SK-N-SH treated with all-trans-retinoic acid at 6 μM for 48 hours (cell line): ENCODE measurements at regions not wholly inside any gene's neighbourhood (a gene's known extent, or its start where the extent isn't known, plus 50 kb on each side); places are given as distances from the start of the nearest gene placed in this dataset.

Experiments used
- ATAC-seq: fragments of 200-7000 bp; cut with Tn5 transposase; 3 replicates; pipeline ENCODE4 v1.9.1; 2020; ENCODE audit warnings: mild to moderate bottlenecking, moderate library complexity
- ARNTL ChIP-seq: fragments of 450-650 bp; formaldehyde crosslinking; IDR thresholded peaks from 2 replicates; pipeline ENCODE4 v1.5.0; 2020; ENCODE audit warnings: low read depth, mild to moderate bottlenecking, moderate library complexity, borderline replicate concordance
- CREB5 ChIP-seq: fragments of 250-450 bp; sonication (Bioruptor Pico); IDR thresholded peaks from 2 replicates; pipeline ENCODE4 v1.5.1; 2020; ENCODE audit warnings: low read depth, mild to moderate bottlenecking, moderate library complexity
- CSDC2 ChIP-seq: fragments of 250-450 bp; sonication (Bioruptor Pico); IDR thresholded peaks from 2 replicates; pipeline ENCODE4 v1.5.0; 2020; ENCODE audit warnings: mild to moderate bottlenecking, moderate library complexity
- ESRRG ChIP-seq: fragments of 250-450 bp; sonication (Bioruptor Pico); IDR thresholded peaks from 2 replicates; pipeline ENCODE4 v1.6.1; 2021; ENCODE audit warnings: mild to moderate bottlenecking
- ISL1 ChIP-seq: fragments of 250-450 bp; sonication (Bioruptor Pico); IDR thresholded peaks from 2 replicates; pipeline ENCODE4 v2.1.2; 2022; ENCODE audit warnings: mild to moderate bottlenecking, moderate library complexity
- OSR1 ChIP-seq: fragments of 250-450 bp; sonication (Bioruptor Pico); IDR thresholded peaks from 2 replicates; pipeline ENCODE4 v1.8.0; 2022; ENCODE audit warnings: moderate library complexity, mild to moderate bottlenecking, inconsistent platforms
- PPARA ChIP-seq: fragments of 250-450 bp; sonication (Bioruptor Pico); IDR thresholded peaks from 2 replicates; pipeline ENCODE4 v1.5.0; 2020; ENCODE audit warnings: mild to moderate bottlenecking, borderline replicate concordance
- RARB ChIP-seq: fragments of 250-450 bp; sonication (Bioruptor Pico); IDR thresholded peaks from 2 replicates; pipeline ENCODE4 v1.8.0; 2021; ENCODE audit warnings: mild to moderate bottlenecking, moderate library complexity
- SNAI2 ChIP-seq: fragments of 250-450 bp; sonication (Bioruptor Pico); IDR thresholded peaks from 2 replicates; pipeline ENCODE4 v1.5.0; 2020; ENCODE audit warnings: mild to moderate bottlenecking, moderate library complexity
- TOX ChIP-seq: fragments of 250-450 bp; sonication (Bioruptor Pico); IDR thresholded peaks from 2 replicates; pipeline ENCODE4 v1.8.0; 2021; ENCODE audit warnings: mild to moderate bottlenecking, moderate library complexity, borderline replicate concordance
- TSHZ2 ChIP-seq: fragments of 250-450 bp; sonication (Bioruptor Pico); IDR thresholded peaks from 2 replicates; pipeline ENCODE4 v1.5.0; 2020; ENCODE audit warnings: mild to moderate bottlenecking, moderate library complexity
- ZC3H10 ChIP-seq: fragments of 250-450 bp; sonication (Bioruptor Pico); IDR thresholded peaks from 2 replicates; pipeline ENCODE4 v1.5.1; 2021; ENCODE audit warnings: mild to moderate bottlenecking, moderate library complexity
- ZFP3 ChIP-seq: fragments of 250-450 bp; sonication (Bioruptor Pico); IDR thresholded peaks from 2 replicates; pipeline ENCODE4 v1.5.0; 2020; ENCODE audit warnings: mild to moderate bottlenecking, moderate library complexity
- ZFP30 ChIP-seq: fragments of 450-650 bp; formaldehyde crosslinking; IDR thresholded peaks from 2 replicates; pipeline ENCODE4 v1.5.0; 2022; ENCODE audit warnings: mild to moderate bottlenecking, moderate library complexity
- ZNF565 ChIP-seq: fragments of 450-650 bp; formaldehyde crosslinking; conservative IDR thresholded peaks from 2 replicates; pipeline ENCODE4 v1.5.0; 2020; ENCODE audit warnings: low read depth, mild to moderate bottlenecking, moderate library complexity
- TF ChIP-seq, protein P1 (sequence below): fragments of 250-450 bp; sonication (Bioruptor Pico); IDR thresholded peaks from 2 replicates; pipeline ENCODE4 v1.8.0; 2020; ENCODE audit warnings: mild to moderate bottlenecking, moderate library complexity, borderline replicate concordance
- TF ChIP-seq, protein P2 (sequence below): fragments of 250-450 bp; sonication (Bioruptor Pico); IDR thresholded peaks from 2 replicates; pipeline ENCODE4 v1.5.1; 2021; ENCODE audit warnings: mild to moderate bottlenecking, moderate library complexity

DNA sequence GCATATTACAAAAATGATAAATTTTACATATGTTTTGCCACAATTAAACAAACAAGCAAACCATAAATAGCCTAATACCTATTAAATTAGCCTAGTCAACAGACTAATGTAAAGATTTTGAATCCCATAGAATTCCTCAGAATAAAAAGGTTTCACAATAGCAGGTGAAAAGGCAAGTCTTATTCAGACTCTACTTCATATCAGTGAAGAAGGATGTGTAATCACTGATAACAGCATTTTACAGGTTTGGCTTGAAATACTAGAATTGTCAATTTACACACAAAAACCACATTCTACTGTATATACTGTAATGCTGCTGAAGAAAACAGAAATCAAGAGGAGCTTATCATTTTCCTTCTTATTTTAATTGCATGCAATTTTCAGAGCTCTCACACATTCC is 90.8 kb upstream of the SSTR1 start:
- ATAC-seq, result no peak
- no peak for TF ChIP-seq ARNTL (CRISPR knock-in tag)
- TF ChIP-seq, protein P1, sequence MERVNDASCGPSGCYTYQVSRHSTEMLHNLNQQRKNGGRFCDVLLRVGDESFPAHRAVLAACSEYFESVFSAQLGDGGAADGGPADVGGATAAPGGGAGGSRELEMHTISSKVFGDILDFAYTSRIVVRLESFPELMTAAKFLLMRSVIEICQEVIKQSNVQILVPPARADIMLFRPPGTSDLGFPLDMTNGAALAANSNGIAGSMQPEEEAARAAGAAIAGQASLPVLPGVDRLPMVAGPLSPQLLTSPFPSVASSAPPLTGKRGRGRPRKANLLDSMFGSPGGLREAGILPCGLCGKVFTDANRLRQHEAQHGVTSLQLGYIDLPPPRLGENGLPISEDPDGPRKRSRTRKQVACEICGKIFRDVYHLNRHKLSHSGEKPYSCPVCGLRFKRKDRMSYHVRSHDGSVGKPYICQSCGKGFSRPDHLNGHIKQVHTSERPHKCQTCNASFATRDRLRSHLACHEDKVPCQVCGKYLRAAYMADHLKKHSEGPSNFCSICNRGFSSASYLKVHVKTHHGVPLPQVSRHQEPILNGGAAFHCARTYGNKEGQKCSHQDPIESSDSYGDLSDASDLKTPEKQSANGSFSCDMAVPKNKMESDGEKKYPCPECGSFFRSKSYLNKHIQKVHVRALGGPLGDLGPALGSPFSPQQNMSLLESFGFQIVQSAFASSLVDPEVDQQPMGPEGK, result no peak
- TF ChIP-seq TSHZ2 (CRISPR knock-in tag), result no peak
- TF ChIP-seq PPARA (CRISPR knock-in tag), result no peak
- no peak for TF ChIP-seq CREB5 (CRISPR knock-in tag)
- no peak for TF ChIP-seq ZNF565 (CRISPR knock-in tag)
- TF ChIP-seq SNAI2, result no peak
- no peak for TF ChIP-seq RARB (CRISPR knock-in tag)
- TF ChIP-seq ESRRG (CRISPR knock-in tag), result no peak
- TF ChIP-seq ISL1 (CRISPR knock-in tag), result no peak
- TF ChIP-seq, protein P2, sequence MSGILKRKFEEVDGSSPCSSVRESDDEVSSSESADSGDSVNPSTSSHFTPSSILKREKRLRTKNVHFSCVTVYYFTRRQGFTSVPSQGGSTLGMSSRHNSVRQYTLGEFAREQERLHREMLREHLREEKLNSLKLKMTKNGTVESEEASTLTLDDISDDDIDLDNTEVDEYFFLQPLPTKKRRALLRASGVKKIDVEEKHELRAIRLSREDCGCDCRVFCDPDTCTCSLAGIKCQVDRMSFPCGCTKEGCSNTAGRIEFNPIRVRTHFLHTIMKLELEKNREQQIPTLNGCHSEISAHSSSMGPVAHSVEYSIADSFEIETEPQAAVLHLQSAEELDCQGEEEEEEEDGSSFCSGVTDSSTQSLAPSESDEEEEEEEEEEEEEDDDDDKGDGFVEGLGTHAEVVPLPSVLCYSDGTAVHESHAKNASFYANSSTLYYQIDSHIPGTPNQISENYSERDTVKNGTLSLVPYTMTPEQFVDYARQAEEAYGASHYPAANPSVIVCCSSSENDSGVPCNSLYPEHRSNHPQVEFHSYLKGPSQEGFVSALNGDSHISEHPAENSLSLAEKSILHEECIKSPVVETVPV (CRISPR knock-in tag), result no peak
- no peak for TF ChIP-seq ZC3H10 (CRISPR knock-in tag)
- TF ChIP-seq TOX, result no peak
- TF ChIP-seq CSDC2 (CRISPR knock-in tag), result no peak
- TF ChIP-seq ZFP3 (CRISPR knock-in tag), result no peak
- TF ChIP-seq ZFP30 (CRISPR knock-in tag), result no peak

GRCh38 chr14:38120109-38120508 is 87.6 kb upstream of the SSTR1 start:
- no peak for ATAC-seq
- TF ChIP-seq ZFP3 (CRISPR knock-in tag) (no peak), TSHZ2 (CRISPR knock-in tag) (no peak), ARNTL (CRISPR knock-in tag) (no peak), ESRRG (CRISPR knock-in tag) (no peak)
- TF ChIP-seq, protein P1, result no peak

GRCh38 chr14:38121320-38122020 is 86.2 kb upstream of the SSTR1 start:
- ATAC-seq, result no peak
- TF ChIP-seq TSHZ2 (CRISPR knock-in tag) (no peak), ARNTL (CRISPR knock-in tag) (no peak), ZFP30 (CRISPR knock-in tag) (no peak), SNAI2 (no peak), OSR1 (CRISPR knock-in tag) (no peak), ISL1 (CRISPR knock-in tag) (no peak), PPARA (CRISPR knock-in tag) (no peak)
